Ishikawa (cell line): ENCODE measurements at regions not wholly inside any gene's neighbourhood (a gene's known extent, or its start where the extent isn't known, plus 50 kb on each side); places are given as distances from the start of the nearest gene placed in this dataset.

Experiments
- CREB1 ChIP-seq: IDR thresholded peaks from 2 replicates; pipeline ENCODE4 v1.6.1; 2012; ENCODE audit warnings: low read depth
- EP300 ChIP-seq: IDR thresholded peaks from 2 replicates; pipeline ENCODE4 v1.6.1; 2012; ENCODE audit warnings: borderline replicate concordance
- NFIC ChIP-seq: IDR thresholded peaks from 2 replicates; pipeline ENCODE4 v1.6.1; 2012
- RAD21 ChIP-seq: IDR thresholded peaks from 2 replicates; pipeline ENCODE4 v1.6.1; 2012; ENCODE audit warnings: low read depth
- REST ChIP-seq: IDR thresholded peaks from 2 replicates; pipeline ENCODE4 v1.6.1; 2012; ENCODE audit warnings: low read depth, mild to moderate bottlenecking
- TAF1 ChIP-seq: IDR thresholded peaks from 2 replicates; pipeline ENCODE4 v1.6.1; 2012; ENCODE audit warnings: low read depth, mild to moderate bottlenecking
- TEAD4 ChIP-seq: IDR thresholded peaks from 2 replicates; pipeline ENCODE4 v1.6.1; 2012
- YY1 ChIP-seq: IDR thresholded peaks from 2 replicates; pipeline ENCODE4 v1.6.1; 2012; ENCODE audit warnings: low read depth

- TF ChIP-seq RAD21 (no peak), CREB1 (no peak), EP300 (no peak), REST (no peak), TAF1 (no peak), YY1 (no peak), TEAD4 (no peak), NFIC (no peak)
Measured at GRCh38 chr2:19507137-19507536, 148.7 kb upstream of the OSR1 start.
